H1 (cell line): ENCODE measurements at regions not wholly inside any gene's neighbourhood (a gene's known extent, or its start where the extent isn't known, plus 50 kb on each side); places are given as distances from the start of the nearest gene placed in this dataset.

Experiments used
- CTCF ChIA-PET: fragments of 300-600 bp; sonication (Branson Sonifier 250); formaldehyde crosslinking; loops from one replicate; lab custom pipeline; 2021; ENCODE audit not compliant: partially characterized antibody; lab: Charles Lee
- POLR2A ChIA-PET: fragments of 300-600 bp; sonication (Branson Sonifier 250); formaldehyde crosslinking; loops from one replicate; lab custom pipeline; 2021; ENCODE audit warnings: inconsistent platforms; ENCODE audit not compliant: partially characterized antibody; lab: Charles Lee
- DNase-seq, 2 experiments: peaks; one replicate each; pipeline versions ENCODE4 v3.0.0 to v3.0.0-alpha.2; 2010 to 2022; ENCODE audit warnings: low spot score in 2 of 2, low read depth in 1 of 2, mixed read lengths in 1 of 2
- FAIRE-seq: peaks from 2 replicates; lab custom pipeline; 2011; peaks lifted over from hg19 to GRCh38; lab: Jason Lieb, UNC
- H2AFZ ChIP-seq: 2 replicates; pipeline ENCODE4 v1.8.1; 2012; ENCODE audit warnings: low read length, inconsistent platforms
- H2AK5ac ChIP-seq: 2 replicates; pipeline ENCODE4 v1.6.1; 2013; ENCODE audit warnings: low read depth, low read length
- H2BK120ac ChIP-seq: replicated peaks from 2 replicates; pipeline ENCODE3; 2013; ENCODE audit warnings: low read depth, low read length, inconsistent platforms
- H2BK12ac ChIP-seq: 2 replicates; pipeline ENCODE4 v1.6.1; 2013; ENCODE audit warnings: low read depth, low read length
- H2BK15ac ChIP-seq: 2 replicates; pipeline ENCODE4 v1.6.1; 2013; ENCODE audit warnings: low read length
- H2BK20ac ChIP-seq: 2 replicates; pipeline ENCODE4 v1.6.1; 2013; ENCODE audit warnings: low read length
- H2BK5ac ChIP-seq: 2 replicates; pipeline ENCODE4 v1.6.1; 2013; ENCODE audit warnings: low read depth, low read length
- H3K14ac ChIP-seq: 2 replicates; pipeline ENCODE4 v1.6.1; 2013; ENCODE audit warnings: inconsistent platforms; ENCODE audit not compliant: insufficient read length
- H3K18ac ChIP-seq: 2 replicates; pipeline ENCODE4 v1.6.1; 2013; ENCODE audit warnings: low read length; ENCODE audit errors: extremely low read depth
- H3K23ac ChIP-seq: 2 replicates; pipeline ENCODE4 v1.6.1; 2013; ENCODE audit warnings: inconsistent platforms; ENCODE audit not compliant: insufficient read length
- H3K23me2 ChIP-seq: 2 replicates; pipeline ENCODE4 v1.6.1; 2013; ENCODE audit warnings: low read depth, low read length
- H3K27ac ChIP-seq: 2 replicates; pipeline ENCODE4 v1.6.1; 2011; ENCODE audit warnings: low read depth, low read length, inconsistent platforms
- H3K27me3 ChIP-seq, 4 experiments: replicated peaks in 1 of 4; 1 replicate in 1 of 4; 2 replicates in 3 of 4; pipeline versions ENCODE4 v1.6.1 to v1.8.1; 2011 to 2013; ENCODE audit warnings: low read length in 3 of 4, mild to moderate bottlenecking in 3 of 4, inconsistent platforms in 2 of 4, mixed read lengths in 2 of 4, moderate library complexity in 1 of 4; ENCODE audit not compliant: control insufficient read depth in 3 of 4, insufficient read depth in 3 of 4; ENCODE audit errors: extremely low read depth in 1 of 4
- H3K36me3 ChIP-seq, 4 experiments: 2 replicates each; pipeline versions ENCODE4 v1.6.1 to v1.8.1; 2011 to 2013; ENCODE audit warnings: mild to moderate bottlenecking in 4 of 4, low read length in 3 of 4, moderate library complexity in 2 of 4, control low read depth in 1 of 4, inconsistent platforms in 1 of 4; ENCODE audit not compliant: insufficient read depth in 4 of 4, control insufficient read depth in 2 of 4
- H3K4ac ChIP-seq: replicated peaks from 2 replicates; pipeline ENCODE3; 2013; ENCODE audit warnings: low read length, low read depth, mixed read lengths, inconsistent platforms; ENCODE audit not compliant: insufficient read length
- H3K4me1 ChIP-seq, 4 experiments: replicated peaks in 1 of 4; 1 replicate in 1 of 4; 2 replicates in 3 of 4; pipeline versions ENCODE4 v1.6.1 to v1.8.1; 2011 to 2013; ENCODE audit warnings: low read length in 3 of 4, inconsistent platforms in 2 of 4, mixed read lengths in 1 of 4; ENCODE audit not compliant: insufficient read depth in 4 of 4, control insufficient read depth in 3 of 4
- H3K4me2 ChIP-seq, 2 experiments: 2 replicates each; pipeline versions ENCODE4 v1.6.1 to v1.8.1; 2011 to 2013; ENCODE audit warnings: low read depth in 2 of 2, low read length in 2 of 2, control low read depth in 1 of 2, inconsistent platforms in 1 of 2, mild to moderate bottlenecking in 1 of 2; ENCODE audit not compliant: insufficient read depth in 1 of 2
- H3K4me3 ChIP-seq, 4 experiments: fragments of 200-600, 300-600 bp in 1 of 4; sonication (generic), shearing (Covaris generic), sonication (Bioruptor Twin) in 1 of 4; 2 replicates each; pipeline versions ENCODE4 v1.5.1 to v1.8.1; 2011 to 2016; ENCODE audit warnings: low read length in 4 of 4, low read depth in 3 of 4, control low read depth in 2 of 4, inconsistent platforms in 2 of 4, mild to moderate bottlenecking in 2 of 4, mixed read lengths in 1 of 4, moderate library complexity in 1 of 4; ENCODE audit not compliant: insufficient read depth in 2 of 4; ENCODE audit errors: extremely low read depth in 1 of 4
- H3K56ac ChIP-seq: replicated peaks from 2 replicates; pipeline ENCODE3; 2013; ENCODE audit warnings: low read depth, mild to moderate bottlenecking, mixed read lengths, low read length, inconsistent platforms; ENCODE audit not compliant: insufficient read length
- H3K79me1 ChIP-seq: 2 replicates; pipeline ENCODE4 v1.6.1; 2013; ENCODE audit warnings: low read depth, low read length, control low read depth
- H3K79me2 ChIP-seq, 2 experiments: 2 replicates each; pipeline versions ENCODE4 v1.6.1 to v1.8.1; 2012 to 2013; ENCODE audit warnings: low read length in 2 of 2, mild to moderate bottlenecking in 2 of 2, inconsistent platforms in 1 of 2; ENCODE audit not compliant: insufficient read depth in 2 of 2, control insufficient read depth in 1 of 2
- H3K9ac ChIP-seq, 4 experiments: replicated peaks in 1 of 4; 1 replicate in 1 of 4; 2 replicates in 3 of 4; pipeline versions ENCODE4 v1.6.1 to v1.8.1; 2011 to 2013; ENCODE audit warnings: low read depth in 3 of 4, low read length in 3 of 4, control low read depth in 2 of 4, mild to moderate bottlenecking in 2 of 4, moderate library complexity in 2 of 4, inconsistent platforms in 1 of 4; ENCODE audit errors: extremely low read depth in 1 of 4
- H3K9me3 ChIP-seq, 2 experiments: 2 replicates each; pipeline versions ENCODE4 v1.6.1 to v1.8.1; 2012 to 2013; ENCODE audit warnings: mild to moderate bottlenecking in 2 of 2, moderate library complexity in 2 of 2, control low read depth in 1 of 2, inconsistent platforms in 1 of 2, low read depth in 1 of 2, low read length in 1 of 2, mixed read lengths in 1 of 2; ENCODE audit not compliant: insufficient read depth in 2 of 2
- H4K20me1 ChIP-seq, 2 experiments: replicated peaks in 1 of 2; 2 replicates each; pipeline versions ENCODE3 to v1.8.1; 2011 to 2013; ENCODE audit warnings: inconsistent platforms in 2 of 2, low read length in 2 of 2, mild to moderate bottlenecking in 1 of 2; ENCODE audit not compliant: insufficient read depth in 2 of 2, control insufficient read depth in 1 of 2
- H4K5ac ChIP-seq: 2 replicates; pipeline ENCODE4 v1.6.1; 2013; ENCODE audit warnings: low read length, low read depth, mixed read lengths, inconsistent platforms; ENCODE audit not compliant: insufficient read length
- H4K8ac ChIP-seq: 2 replicates; pipeline ENCODE4 v1.8.0; 2013; ENCODE audit warnings: mild to moderate bottlenecking, moderate library complexity, low read length, inconsistent platforms; ENCODE audit not compliant: insufficient read depth; ENCODE audit errors: extremely low read depth
- H4K91ac ChIP-seq: replicated peaks from 2 replicates; pipeline ENCODE3; 2013; ENCODE audit warnings: low read length, mixed read lengths, inconsistent platforms; ENCODE audit not compliant: insufficient read length
- BCL11A ChIP-seq, 2 experiments: IDR thresholded peaks; one replicate each; pipeline ENCODE4 v1.6.1; 2011; ENCODE audit warnings: low read depth in 2 of 2, low read length in 2 of 2, mild to moderate bottlenecking in 2 of 2
- EGR1 ChIP-seq: IDR thresholded peaks from 2 replicates; pipeline ENCODE4 v1.6.1; 2011; ENCODE audit warnings: low read depth, low read length, borderline replicate concordance
- HDAC6 ChIP-seq: IDR thresholded peaks from one replicate; pipeline ENCODE4 v1.7.1; 2012; ENCODE audit warnings: low read depth, mild to moderate bottlenecking, inconsistent platforms, low read length, moderate library complexity
- NRF1 ChIP-seq: IDR thresholded peaks from 2 replicates; pipeline ENCODE4 v1.6.1; 2011; ENCODE audit warnings: mild to moderate bottlenecking, low read depth, low read length, improper control_type of control experiment
- SIX5 ChIP-seq: IDR thresholded peaks from 2 replicates; pipeline ENCODE4 v1.6.1; 2011; ENCODE audit warnings: mild to moderate bottlenecking, low read depth, low read length
- SP2 ChIP-seq: IDR thresholded peaks from 2 replicates; pipeline ENCODE4 v1.6.1; 2012; ENCODE audit warnings: mild to moderate bottlenecking, low read length, inconsistent platforms
- YY1 ChIP-seq: IDR thresholded peaks from 2 replicates; pipeline ENCODE4 v1.6.1; 2011; ENCODE audit warnings: low read depth, mild to moderate bottlenecking, low read length
- WGBS, 2 experiments: shearing (Covaris generic) in 1 of 2; methylation state at CpG; one replicate each; pipeline versions ENCODE4 v1.1.6 to v1.1.7; 2013 to 2015; ENCODE audit warnings: low lambda C conversion rate in 2 of 2, mixed read lengths in 2 of 2, inconsistent platforms in 1 of 2, low coverage in 1 of 2, missing lambda C conversion rate in 1 of 2; ENCODE audit not compliant: insufficient replicate concordance in 2 of 2, insufficient coverage in 1 of 2, insufficient read length in 1 of 2; ENCODE audit errors: extremely low coverage in 1 of 2, missing lambda C conversion rate in 1 of 2; 5-methylcytosine and 5-hydroxymethylcytosine counted together
- TF ChIP-seq, protein P1 (sequence below): IDR thresholded peaks from 2 replicates; pipeline ENCODE4 v1.6.1; 2012; ENCODE audit warnings: low read length, inconsistent platforms

DNA sequence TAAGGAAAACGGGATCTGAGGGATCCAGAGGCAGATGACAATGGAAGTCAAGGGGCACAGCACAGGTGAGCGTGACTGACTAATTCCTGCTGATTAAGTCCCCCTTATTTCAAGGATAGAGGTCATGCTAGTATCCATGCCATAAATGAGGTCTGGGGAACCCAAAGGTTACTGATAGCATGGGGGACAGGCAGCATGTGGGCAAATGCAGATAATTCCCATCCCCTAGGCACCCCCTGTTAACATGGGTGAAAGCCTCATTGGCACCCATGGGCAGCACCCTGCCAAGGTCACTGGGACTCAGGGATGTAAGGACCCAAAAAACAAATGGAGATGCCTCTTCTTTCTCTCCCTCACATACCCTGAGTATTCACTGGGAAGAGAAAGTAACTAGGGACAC is 139.7 kb downstream of the WDR11 start:
- CTCF ChIA-PET: no interaction called here
- H2BK5ac ChIP-seq: no peak overlapping the region
- H3K9ac ChIP-seq: no peak overlapping the region
- H4K91ac ChIP-seq: no peak overlapping the region
- H2BK20ac ChIP-seq: no peak overlapping the region
- H3K4ac ChIP-seq: no peak overlapping the region
- no peak overlapping the region for H3K14ac ChIP-seq
- no peak overlapping the region for H3K27ac ChIP-seq
- no peak overlapping the region for H4K8ac ChIP-seq
- no peak for FAIRE-seq
- H2BK12ac ChIP-seq: no peak overlapping the region
- no peaks in the 10 kb centered on the region for H3K79me2 ChIP-seq
- POLR2A ChIA-PET: no interaction called here
- no peak overlapping the region for H3K4me2 ChIP-seq
- H4K5ac ChIP-seq: no peak overlapping the region
- no peak overlapping the region for H2BK15ac ChIP-seq
- no peak for DNase-seq
- H2AK5ac ChIP-seq: no peak overlapping the region
- no peaks in the 10 kb centered on the region for H3K79me1 ChIP-seq
- no peaks in the 10 kb centered on the region for H3K4me1 ChIP-seq
- H3K18ac ChIP-seq: no peak overlapping the region
- H2BK120ac ChIP-seq: no peak overlapping the region
- TF ChIP-seq SP2: no peak
- TF ChIP-seq SIX5: no peak
- TF ChIP-seq YY1: no peak
- TF ChIP-seq HDAC6: no peak
- no peak for TF ChIP-seq NRF1
- TF ChIP-seq BCL11A (IDR thresholded peaks at IDR 0.05; ENCODE audit: low read depth in 2 of 2, low read length in 2 of 2): no peak
- TF ChIP-seq, protein P1, sequence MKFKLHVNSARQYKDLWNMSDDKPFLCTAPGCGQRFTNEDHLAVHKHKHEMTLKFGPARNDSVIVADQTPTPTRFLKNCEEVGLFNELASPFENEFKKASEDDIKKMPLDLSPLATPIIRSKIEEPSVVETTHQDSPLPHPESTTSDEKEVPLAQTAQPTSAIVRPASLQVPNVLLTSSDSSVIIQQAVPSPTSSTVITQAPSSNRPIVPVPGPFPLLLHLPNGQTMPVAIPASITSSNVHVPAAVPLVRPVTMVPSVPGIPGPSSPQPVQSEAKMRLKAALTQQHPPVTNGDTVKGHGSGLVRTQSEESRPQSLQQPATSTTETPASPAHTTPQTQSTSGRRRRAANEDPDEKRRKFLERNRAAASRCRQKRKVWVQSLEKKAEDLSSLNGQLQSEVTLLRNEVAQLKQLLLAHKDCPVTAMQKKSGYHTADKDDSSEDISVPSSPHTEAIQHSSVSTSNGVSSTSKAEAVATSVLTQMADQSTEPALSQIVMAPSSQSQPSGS: no peak
- no peak for TF ChIP-seq EGR1
- no peaks in the 10 kb centered on the region for H3K27me3 ChIP-seq
- H3K56ac ChIP-seq: no peak overlapping the region
- H3K23ac ChIP-seq: no peak overlapping the region
- no peak overlapping the region for H3K4me3 ChIP-seq
- 77% methylated on average over 2 of the region's 2 CpGs; no CpG with 5 or more reads in 1 of the 2 experiments for WGBS, 2 experiments
- peaks cover 8 to 13% of the 10 kb centered on the region in 2 experiments; a peak in 3 of 4 replicates for H3K9me3 ChIP-seq
- H4K20me1 ChIP-seq: no peaks in the 10 kb centered on the region
- no peaks in the 10 kb centered on the region for H3K36me3 ChIP-seq
- no peaks in the 10 kb centered on the region for H3K23me2 ChIP-seq
- no peak overlapping the region for H2AFZ ChIP-seq
